Stimulated activated CD8-positive, alpha-beta memory T cell treated with anti-CD3 and anti-CD28 coated beads, Interleukin-12 subunit alpha, Interleukin-12 subunit beta, amount 100 ng/mL, for 1 hour (primary cell): ENCODE measurements at regions not wholly inside any gene's neighbourhood (a gene's known extent, or its start where the extent isn't known, plus 50 kb on each side); places are given as distances from the start of the nearest gene placed in this dataset.

Source experiments
- DNase-seq: peaks from one replicate; pipeline ENCODE4 v3.0.0-alpha.2; 2020; ENCODE audit warnings: low read depth

DNA sequence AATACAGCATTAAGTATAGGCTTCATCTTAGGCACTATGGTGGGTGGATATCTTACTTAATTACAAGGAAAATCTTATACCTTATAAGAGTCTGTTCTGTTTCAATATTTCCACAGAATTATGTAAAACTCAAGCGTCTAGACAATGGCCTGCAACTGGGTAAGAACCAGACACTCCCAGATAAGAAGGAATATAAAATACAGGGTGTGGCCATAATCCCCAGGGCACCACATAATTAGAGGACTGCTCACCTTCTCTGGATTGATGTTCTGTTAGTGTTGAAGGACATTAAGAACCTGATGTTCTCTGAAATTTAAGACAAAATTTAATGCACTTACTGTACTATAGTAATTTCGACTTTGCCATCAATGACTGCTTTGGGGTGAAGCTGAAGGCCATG lies 198.2 kb upstream of the ARSJ start:
- no peak for DNase-seq

DNA sequence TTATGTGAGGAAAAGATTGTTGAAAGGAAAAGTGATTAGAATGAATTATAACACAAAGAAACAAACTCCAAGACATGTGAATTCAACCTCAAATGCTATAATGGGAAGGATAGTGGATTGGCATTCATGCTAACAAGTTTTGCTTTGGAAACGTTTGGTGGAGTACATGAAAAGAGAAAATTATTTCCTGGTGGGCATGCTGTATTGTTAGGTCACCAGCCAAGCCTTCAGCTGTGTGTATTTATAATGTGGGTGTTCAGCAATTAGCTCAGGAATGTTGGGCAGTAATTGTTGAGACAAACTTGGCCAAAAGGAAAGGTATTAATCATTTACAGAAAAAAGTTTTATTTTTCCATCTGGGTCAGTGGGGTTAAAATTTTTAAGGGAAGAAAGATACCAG lies 198.9 kb upstream of the ARSJ start:
- DNase-seq = no peak

DNA sequence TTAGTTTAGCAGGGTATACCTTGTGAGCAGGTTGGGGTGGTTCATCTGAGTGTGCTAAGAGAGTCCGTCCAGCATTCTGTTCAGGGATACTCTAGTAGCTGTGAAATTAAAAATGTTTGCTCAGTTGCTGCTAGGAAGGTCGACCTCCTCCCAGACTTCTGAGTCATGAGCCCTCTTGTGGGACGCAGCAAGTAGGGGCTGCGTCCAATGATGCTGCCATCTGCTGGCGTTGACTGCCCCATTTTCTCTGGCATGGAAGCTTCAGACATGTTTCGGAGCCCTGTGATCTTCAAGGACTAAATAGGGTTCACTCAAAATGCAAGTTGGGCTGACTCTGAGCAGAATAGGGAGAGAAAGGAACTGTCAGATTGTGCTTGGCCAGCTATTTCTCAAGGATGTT lies 201.0 kb upstream of the ARSJ start:
- DNase-seq = peak; percentile 20

DNA sequence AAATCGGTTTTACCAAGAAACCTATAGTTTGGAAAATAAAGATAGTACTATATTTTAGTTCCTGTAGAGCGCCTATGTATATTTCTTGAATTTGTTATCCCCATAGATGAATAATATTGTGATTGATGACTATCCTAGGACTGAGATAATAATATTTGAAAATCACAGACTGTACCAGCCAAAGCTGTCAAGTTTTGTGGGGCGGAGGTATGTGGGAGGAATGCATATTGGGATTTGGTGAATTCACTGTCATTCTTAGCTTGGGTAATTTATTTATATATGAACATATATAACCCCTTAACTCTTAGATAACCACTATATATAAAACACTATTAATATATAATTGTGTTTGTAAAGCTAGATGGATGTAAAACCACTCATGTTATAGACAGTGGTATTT lies 205.5 kb upstream of the ARSJ start:
- no peak for DNase-seq

DNA sequence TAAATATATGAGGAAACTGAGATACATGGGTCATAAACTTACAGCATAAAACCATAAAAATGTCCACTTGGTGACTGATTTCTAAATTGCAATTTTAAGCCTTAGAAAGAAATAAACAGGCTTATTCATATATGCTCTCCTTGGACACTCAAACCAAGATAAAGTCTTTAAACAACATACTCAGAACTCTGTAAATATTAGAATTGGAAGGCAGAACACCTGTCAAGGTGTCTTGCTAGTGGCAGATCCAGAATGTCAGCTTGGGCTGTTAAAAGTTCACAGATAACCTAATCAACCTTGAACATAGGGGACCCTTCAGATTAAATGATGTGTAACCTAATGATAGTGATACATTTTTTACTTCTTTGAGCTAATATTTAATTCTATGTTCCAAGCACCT lies 208.1 kb upstream of the ARSJ start:
- no peak for DNase-seq

DNA sequence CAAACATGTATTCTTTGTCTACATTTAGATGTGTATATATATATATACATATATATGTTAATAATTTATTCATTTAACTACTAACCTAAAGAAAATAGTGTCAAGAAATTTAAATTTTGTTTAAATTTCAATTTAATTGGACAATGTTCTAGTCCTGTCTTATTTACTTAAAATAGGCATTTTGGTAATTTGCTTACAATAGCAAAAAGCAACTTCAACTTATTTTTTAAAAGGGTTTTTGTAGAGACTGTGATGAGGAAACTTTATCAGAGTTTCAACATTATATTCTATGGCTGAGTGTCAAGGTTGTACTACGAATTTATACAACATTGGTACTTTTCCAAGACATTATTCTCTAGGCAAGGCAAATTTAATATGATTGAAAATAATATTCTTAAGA lies 212.0 kb upstream of the ARSJ start:
- no peak for DNase-seq

DNA sequence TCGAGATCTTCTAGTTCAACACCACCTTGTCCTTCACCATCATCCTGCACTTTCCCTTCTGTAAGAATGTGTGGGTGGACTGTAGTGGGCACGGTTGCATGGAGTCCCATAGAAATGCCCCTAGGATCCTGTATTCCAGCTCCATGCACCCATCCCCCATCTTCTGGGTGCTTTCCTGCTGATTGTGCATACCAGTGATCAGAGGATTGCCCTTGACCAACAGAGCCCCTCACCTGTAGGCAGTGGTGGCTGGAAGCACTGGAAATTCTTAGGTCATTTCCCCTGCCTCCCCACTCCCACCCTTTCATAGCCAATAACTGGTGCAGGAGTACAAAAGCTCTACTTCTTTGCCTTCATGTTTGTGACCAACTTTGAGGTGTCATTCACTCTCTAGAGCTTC lies 213.4 kb upstream of the ARSJ start:
- no peak for DNase-seq

DNA sequence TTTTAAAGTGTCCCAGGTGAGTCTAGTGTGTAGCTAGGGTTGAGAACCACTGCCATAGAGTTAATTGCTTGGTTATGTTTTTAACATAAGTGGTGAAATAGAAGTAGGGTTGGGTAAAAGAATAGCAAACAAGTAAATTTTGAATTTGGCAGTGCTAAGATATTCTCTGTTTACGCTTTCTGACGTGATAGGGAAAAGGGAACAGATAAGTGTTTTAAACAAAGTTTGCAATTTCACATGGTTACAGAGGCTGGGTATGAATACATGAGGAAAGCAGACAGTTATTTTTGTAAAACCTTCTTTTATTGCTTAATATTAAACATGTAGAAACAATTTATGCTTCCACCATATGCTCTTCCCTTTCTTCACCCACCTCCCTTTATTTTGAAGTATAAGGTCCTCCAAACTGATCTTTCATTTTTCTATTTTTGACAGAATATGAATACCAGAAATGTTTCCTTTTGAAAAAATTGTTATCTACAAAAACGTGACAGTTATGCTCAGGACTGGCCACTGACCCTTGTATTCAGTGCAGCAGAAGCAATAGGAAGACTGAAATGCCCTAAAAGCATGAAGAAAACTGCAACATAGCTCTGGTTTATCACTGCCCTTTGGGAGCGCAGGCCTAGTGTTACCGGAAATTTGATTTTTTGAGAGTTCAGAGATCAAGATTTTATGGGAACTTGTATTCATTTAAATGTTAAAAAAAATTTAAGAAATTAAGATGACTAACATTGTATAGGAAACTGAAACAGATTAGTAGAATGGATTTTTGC lies 214.4 kb upstream of the ARSJ start:
- DNase-seq = no peak

DNA sequence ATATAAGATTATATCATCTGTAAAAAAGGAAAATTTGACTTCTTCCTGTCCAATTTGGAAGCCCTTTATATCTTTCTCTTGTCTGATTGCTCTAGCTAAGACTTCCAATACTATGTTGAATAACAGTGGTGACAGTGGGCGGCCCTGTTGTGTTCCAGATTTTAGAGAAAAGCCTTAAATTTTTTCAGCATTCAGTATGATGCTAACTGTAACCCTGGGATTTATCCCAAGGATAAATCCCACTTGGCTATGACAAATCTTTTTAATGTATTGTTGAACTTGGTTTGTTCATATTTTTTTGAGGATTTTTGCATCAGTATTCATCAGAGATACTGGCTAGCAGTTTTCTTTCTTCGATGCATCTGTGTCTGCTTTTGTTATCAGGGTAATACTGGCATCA lies 217.2 kb upstream of the ARSJ start:
- DNase-seq = no peak

DNA sequence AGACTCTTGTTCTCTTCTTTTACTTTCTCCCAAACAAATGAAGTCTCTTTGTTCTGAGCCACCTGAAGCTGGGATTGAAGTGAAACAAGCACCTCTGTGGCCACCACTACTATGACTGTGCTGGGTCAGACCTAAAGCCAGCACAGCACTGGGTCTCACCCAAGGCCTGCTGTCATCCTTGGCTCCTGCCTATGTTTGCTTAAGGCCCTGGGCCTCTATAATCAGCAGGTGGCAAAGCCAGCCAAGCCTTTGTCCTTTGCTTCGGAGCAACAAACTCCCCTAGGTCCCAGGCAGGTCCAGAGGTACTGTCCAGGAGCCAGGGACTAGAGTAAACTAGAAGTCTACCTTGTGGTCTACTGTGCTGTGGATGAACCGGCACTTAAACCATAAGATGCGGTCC lies 220.6 kb upstream of the ARSJ start:
- DNase-seq = no peak

DNA sequence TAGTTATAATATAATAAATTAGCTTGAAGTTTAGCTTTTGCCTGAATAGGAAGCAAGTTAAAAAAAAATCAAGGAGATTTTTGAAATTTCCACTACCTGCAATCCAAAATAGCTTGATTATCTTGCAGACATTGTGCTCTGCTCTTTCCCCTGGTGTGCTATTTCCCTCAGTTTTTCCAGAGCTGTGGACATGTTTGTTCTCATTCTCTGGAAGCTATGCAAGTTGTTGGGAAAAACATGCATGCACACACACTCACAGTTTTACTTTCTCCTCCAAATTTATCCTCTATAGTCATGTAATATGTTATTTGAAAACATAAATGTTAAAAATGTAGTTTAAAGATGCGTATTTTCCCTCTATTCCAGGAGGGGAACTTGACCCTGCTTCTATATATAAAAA lies 225.8 kb upstream of the ARSJ start:
- no peak for DNase-seq

DNA sequence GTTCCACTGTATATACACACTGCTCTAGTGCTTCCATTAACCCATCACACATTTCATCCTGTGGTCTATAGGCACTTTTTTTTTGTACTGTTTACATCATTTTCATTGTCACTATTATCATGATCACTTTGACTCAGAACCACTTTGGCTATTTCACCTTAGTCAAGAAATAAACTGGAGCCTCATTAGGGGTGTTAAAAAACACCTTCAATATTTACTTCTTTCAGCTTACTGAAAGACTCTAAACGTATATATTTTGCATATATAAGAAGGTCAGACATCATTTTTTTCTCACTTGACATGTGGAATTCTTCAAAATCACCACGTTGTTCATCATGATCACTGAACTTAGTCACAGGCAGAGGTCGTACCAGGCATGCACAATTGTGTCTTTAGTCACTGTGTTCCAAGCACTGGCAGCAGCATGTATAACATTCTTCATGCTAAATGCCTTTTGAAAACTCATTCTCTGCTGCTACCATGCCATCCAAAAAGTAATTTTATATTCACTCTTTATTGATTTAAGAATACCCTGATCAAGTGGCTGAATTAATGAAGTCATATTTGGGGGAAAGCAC lies 229.2 kb upstream of the ARSJ start:
- no peak for DNase-seq

DNA sequence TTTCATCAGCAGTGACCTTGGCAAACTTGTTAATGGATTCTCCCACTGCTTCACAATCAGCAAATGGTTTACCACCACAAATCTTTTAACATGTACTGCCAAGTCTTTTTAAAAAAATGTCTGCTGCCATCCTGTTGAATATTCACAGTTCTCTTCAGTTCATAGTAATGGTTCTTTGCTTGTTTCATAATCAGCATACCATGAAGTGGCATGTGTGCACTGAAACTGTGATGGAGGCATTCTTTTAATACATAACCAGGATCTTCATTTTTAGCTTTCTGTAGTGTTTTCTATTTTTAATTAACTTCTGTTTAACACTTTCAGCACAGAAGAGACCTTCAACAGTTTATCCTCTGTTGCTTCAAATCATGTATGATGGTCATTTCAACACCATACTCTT lies 230.1 kb upstream of the ARSJ start:
- no peak for DNase-seq

DNA sequence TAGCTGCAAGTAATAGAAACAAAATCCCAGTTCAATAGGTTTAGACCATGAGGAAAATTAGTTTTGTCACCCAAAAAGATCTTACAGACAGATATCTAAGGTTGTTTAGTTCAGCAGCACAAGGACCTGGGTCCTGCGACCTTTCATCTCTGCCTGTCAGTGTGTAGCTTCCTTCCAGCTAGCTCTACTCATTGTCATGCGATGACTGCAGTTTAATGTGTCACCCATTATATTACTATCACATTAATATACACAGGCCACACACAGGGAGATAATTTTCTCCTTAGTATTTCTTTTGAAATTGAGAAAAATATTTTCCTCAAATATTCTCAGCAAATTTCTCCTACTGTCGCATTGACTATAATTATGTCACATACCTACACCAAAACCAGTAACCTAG lies 232.1 kb upstream of the ARSJ start:
- no peak for DNase-seq

DNA sequence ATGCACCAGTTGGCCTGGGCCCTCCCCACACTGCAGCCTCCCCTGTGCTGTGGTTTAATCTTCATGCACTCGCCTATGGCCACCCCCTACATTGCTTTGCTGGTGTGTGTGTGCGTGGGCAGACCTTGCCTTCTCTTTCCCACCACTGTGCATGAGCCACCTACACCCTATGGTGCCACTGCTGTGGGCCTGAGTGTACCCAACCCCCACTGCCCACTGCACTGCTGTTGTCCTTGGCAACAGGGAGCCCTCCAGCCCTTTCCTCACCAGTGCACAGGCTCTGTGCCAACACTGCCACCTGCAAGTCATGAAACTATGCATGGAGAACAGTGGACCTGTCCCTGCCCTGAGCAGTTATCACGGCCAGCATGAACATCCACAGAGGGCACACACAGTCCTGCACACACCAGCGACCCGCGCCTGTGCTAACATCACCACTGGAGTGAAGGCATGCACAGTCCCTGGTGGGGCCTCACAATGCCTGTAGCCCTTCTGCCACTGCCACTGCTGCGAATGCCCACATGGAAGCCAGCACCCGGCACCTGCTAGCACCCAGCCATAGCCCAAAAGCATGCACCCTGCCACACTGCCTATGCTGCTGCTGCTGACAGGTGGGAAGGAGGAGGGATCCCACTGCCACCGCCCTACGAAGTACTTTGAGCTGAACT lies 237.8 kb upstream of the ARSJ start:
- no peak for DNase-seq

DNA sequence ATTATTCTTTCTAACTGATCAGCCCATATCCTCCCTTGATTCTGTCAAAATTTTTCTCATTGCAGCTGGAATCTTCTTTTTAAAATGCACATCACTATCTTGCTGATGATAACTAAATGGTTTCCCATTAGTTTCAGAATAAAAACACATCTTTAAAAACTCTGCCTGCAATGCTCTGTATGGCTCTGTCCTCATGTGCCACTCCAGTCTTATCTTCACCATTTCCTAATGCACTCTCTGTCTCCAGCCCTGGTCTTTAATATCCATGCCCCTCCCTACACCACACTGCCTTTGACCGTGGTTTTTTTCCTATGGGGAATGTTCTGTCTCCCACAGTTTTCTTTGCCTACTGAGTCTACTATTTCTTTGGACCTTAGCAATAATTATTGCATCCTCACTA lies 244.1 kb upstream of the ARSJ start:
- no peak for DNase-seq

DNA sequence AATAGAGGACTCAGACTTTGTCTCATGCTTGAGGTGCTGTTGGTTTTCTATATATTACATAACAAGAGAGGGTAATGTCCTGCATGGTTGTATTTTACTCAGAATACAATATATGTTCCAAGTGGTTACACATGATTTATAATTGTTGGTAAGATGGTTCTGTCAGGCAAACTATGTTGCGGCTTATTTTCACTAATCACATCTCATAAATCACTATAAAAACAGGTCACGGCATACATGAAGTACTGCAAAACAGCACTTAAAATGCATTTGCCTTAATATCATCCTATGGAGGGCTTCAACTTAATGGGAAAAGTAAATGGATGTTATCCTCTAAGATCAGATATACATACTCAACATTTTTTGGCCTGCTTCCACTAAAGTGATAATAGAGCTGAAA lies 246.0 kb upstream of the ARSJ start:
- DNase-seq = no peak

DNA sequence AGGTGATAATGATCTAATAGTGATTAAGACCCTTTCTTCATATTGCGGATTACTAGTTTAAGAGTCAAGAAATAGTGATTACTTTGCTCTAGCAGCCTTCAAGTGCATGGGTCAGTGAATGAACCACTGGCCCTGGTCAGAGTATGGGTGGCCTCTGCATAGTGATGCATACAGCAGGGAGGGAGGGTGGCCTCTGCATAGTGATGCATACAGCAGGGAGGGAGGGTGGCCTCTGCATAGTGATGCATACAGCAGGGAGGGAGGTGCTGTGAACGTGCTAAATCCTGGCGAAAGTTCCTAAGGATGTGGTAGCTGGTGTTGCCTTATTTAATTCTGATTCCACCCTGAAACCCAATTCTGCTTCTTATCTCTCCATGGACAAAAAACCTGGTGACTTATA lies 246.7 kb upstream of the ARSJ start:
- DNase-seq = no peak

DNA sequence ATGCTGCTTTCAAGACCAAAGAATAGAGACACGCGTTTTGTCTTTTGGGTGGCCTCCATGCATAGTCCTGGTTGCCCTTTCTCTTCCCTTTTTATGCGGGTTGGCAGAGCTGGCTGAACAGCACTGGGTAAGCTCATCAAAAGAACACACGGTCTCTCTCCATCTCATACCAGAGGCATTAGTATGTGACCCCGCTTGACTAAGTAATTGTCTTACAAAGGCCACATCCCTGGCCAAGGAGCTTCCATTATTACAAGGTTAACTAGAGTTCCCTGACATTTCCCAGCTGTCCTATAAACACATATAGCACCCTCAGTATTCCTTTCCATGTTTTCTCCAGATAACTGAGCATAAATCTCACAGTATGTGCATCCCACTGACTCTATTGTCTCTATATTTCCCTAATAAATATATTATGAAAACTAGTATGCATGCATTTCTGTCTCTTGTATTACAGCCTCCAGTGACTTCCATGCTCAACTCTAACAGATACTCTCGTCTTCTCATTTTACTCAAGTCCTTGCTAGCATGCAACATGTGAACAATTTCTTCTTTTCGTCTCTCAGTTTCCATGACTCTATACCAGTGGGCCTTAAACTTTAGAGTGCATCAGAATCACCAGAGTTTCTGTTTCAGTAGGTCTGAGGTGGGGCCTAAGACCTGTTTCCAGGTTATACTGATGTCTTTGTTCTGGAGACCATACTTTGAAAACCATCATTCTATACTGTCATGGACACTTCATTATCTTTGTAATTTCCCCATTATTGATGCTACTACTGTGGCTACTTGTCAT lies 247.7 kb upstream of the ARSJ start:
- no peak for DNase-seq

DNA sequence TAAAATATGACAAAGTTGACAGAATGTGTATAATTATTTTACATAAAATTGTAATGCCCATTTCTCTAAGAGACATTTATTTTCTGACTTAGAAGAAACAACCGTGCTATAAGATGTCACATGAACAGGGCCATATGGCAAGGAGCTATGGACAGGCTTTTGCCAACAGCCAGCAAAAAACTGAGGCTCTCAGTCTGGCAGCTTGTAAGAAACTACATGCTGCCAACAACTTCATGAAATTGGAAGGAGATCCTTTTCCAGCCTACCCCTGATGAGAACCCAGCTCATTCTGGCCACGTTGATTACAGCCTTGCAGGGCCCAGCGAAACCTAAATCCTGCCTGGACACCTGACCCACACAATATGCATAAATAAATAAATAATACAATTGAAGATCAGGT lies 250.3 kb upstream of the ARSJ start:
- DNase-seq = no peak

DNA sequence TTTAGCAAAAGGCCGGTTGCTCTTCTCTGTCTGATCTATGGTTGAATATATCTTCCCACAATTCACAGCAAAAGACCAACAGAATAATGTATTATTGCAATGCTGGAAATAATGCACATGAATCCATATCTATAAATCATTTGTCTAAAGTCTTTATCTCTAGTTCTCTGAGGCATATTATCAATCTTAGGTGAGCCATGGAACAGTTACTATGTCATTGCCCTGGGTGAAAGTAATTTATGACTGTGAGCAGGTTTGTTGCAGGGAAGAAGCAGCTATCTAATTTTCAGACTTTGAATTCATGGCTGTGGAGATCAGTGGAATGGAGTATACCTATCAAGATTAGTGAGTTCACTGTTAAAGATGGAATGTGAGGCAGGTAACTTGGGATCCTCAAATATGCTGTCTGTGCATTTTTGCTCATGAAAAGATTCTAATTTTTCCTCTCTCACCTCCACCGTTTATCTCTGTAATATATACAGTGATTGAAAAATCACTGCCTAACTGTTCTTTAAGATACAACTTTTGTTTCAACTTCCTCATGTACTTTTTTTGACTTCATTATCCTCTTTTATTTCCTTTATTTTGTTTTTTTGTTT lies 256.8 kb upstream of the ARSJ start:
- no peak for DNase-seq

DNA sequence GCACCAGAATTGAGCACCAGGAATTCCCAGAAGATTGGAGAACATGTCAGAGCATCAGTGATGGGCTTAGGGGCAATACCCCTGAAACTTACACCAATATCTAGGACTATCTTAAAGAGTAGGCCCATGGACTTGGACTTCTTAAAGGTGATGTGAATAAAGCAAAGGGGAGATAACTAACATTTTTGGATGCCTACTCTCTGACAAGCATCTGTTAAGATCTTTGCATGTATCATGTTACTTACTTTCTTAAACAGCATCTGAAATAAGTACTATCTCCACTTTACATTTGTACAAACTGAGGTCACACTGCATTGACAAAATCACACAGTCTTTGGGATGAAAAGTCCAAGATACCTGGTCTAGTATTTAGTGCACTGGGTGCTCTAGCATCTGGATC lies 258.6 kb upstream of the ARSJ start:
- no peak for DNase-seq

DNA sequence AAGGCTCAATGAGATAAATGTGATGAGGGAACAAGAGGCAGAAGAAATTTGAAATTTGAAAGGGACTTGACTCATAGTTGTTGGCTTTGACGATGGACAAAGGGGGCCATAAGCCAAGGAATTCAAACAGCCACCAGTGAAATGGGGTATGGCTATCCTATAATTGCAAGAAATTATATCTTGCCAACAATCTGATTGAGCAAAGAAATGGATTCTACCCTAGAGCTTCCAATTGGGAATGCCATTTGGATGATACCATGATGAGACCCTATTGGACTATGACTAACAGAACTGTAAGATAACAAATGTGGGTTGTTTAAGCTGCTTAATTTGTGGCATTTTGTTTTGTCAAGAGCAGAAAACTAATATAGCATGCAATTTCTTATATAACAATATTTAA lies 270.1 kb upstream of the ARSJ start:
- DNase-seq = no peak
